SJSA1 (cell line): ENCODE measurements at regions not wholly inside any gene's neighbourhood (a gene's known extent, or its start where the extent isn't known, plus 50 kb on each side); places are given as distances from the start of the nearest gene placed in this dataset.

ENCODE experiments used
- DNase-seq, 2 experiments: peaks; one replicate each; pipeline ENCODE4 v3.0.0-alpha.2; 2015 to 2020; ENCODE audit warnings: low spot score in 2 of 2, low read depth in 1 of 2
- H3K27ac ChIP-seq: fragments of 250-450 bp; sonication (Bioruptor Pico); 2 replicates; pipeline ENCODE4 v1.5.1; 2020; ENCODE audit warnings: mild to moderate bottlenecking, moderate library complexity
- H3K27me3 ChIP-seq: fragments of 250-450 bp; sonication (Bioruptor Pico); replicated peaks from 2 replicates; pipeline ENCODE4 v1.5.1; 2020; ENCODE audit warnings: mild to moderate bottlenecking, moderate library complexity
- H3K36me3 ChIP-seq: fragments of 250-450 bp; sonication (Bioruptor Pico); 2 replicates; pipeline ENCODE4 v1.5.1; 2020; ENCODE audit warnings: mild to moderate bottlenecking
- H3K4me1 ChIP-seq: fragments of 250-450 bp; sonication (Bioruptor Pico); replicated peaks from 2 replicates; pipeline ENCODE4 v1.6.1; 2021; ENCODE audit warnings: mild to moderate bottlenecking
- H3K4me3 ChIP-seq: fragments of 250-450 bp; sonication (Bioruptor Pico); 2 replicates; pipeline ENCODE4 v1.5.1; 2020; ENCODE audit warnings: mild to moderate bottlenecking
- H3K9me3 ChIP-seq: fragments of 250-450 bp; sonication (Bioruptor Pico); replicated peaks from 2 replicates; pipeline ENCODE4 v1.5.1; 2020; ENCODE audit warnings: mild to moderate bottlenecking

GRCh38 chr3:159907828-159908227 is 80.8 kb upstream of the IL12A start:
- no peaks in the 10 kb centered on the region for H3K9me3 ChIP-seq
- H3K4me3 ChIP-seq: no peak overlapping the region
- H3K27me3 ChIP-seq: no peaks in the 10 kb centered on the region
- DNase-seq: no peak
- no peaks in the 10 kb centered on the region for H3K36me3 ChIP-seq
- no peak overlapping the region for H3K27ac ChIP-seq
- peaks cover 11% of the 10 kb centered on the region for H3K4me1 ChIP-seq

GRCh38 chr3:159910991-159911663 is 77.5 kb upstream of the IL12A start:
- DNase-seq: peak in 1 of 2 experiments; percentile 49
- Histone ChIP-seq H3K9me3 (no peaks in the 10 kb centered on the region), H3K4me1 (peaks cover 18% of the 10 kb centered on the region), H3K36me3 (no peaks in the 10 kb centered on the region), H3K27me3 (no peaks in the 10 kb centered on the region), H3K27ac (peak overlapping the region; percentile 51), H3K4me3 (peak overlapping the region; percentile 26)

- Histone ChIP-seq H3K27ac (peak overlapping the region; percentile 51), H3K36me3 (no peaks in the 10 kb centered on the region), H3K4me1 (peaks cover 18% of the 10 kb centered on the region), H3K9me3 (no peaks in the 10 kb centered on the region), H3K27me3 (no peaks in the 10 kb centered on the region), H3K4me3 (peak overlapping the region; percentile 26)
- DNase-seq: peak in 1 of 2 experiments; percentile 10
Observed at GRCh38 chr3:159911664-159912037, 77.0 kb upstream of the IL12A start.

- Histone ChIP-seq H3K27me3 (no peaks in the 10 kb centered on the region), H3K27ac (no peak overlapping the region), H3K4me3 (no peak overlapping the region), H3K9me3 (no peaks in the 10 kb centered on the region), H3K4me1 (peaks cover 18% of the 10 kb centered on the region), H3K36me3 (no peaks in the 10 kb centered on the region)
- no peak for DNase-seq
Observed at GRCh38 chr3:159913712-159914414, 74.8 kb upstream of the IL12A start.

DNA sequence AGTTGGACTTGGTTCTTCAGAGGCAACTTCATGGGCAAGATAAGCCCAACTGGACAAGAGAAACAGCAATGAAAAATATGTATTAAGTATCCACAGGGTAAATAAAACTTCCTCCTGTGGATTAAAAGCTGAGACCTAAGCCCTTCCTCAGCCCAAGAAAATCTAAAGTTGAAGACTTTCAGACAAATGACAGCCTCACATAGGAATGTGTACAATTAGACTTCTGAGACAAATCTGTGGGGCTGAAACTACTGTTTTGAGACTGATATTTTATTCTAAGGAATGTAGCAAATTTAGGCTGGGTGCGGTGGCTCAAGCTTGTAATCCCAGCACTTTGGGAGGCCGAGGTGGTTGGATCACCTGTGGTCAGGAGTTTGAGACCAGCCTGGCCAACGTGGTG is 74.2 kb upstream of the IL12A start:
- Histone ChIP-seq H3K4me3 (no peak overlapping the region), H3K27me3 (no peaks in the 10 kb centered on the region), H3K36me3 (no peaks in the 10 kb centered on the region), H3K27ac (no peak overlapping the region), H3K9me3 (no peaks in the 10 kb centered on the region), H3K4me1 (peaks cover 18% of the 10 kb centered on the region)
- DNase-seq: no peak

- no peak for DNase-seq
- H3K4me1 ChIP-seq: peaks cover 13% of the 10 kb centered on the region
- H3K36me3 ChIP-seq: no peaks in the 10 kb centered on the region
- H3K27ac ChIP-seq: no peak overlapping the region
- H3K27me3 ChIP-seq: no peaks in the 10 kb centered on the region
- H3K4me3 ChIP-seq: no peak overlapping the region
- H3K9me3 ChIP-seq: no peaks in the 10 kb centered on the region
Observed at GRCh38 chr3:159916052-159916451, 72.6 kb upstream of the IL12A start.

DNA sequence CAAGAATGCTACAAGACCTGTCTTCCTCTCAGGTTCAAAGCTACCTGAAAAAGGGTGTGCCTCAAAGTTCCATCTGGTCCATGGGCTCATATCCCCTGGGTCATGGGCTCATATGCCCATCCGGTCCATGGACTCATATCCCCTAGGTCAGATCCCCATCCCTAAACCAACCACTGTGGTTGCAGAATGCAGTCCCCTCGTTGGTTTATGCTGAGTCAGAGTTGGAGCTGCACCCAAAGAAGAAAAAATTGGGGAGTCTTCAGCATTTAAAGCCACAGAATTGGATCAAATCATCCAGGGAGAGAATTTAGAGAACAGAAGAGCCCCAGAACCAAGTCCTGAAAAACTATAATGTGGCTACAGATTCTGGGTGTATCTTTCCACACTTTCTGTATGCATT is 71.5 kb upstream of the IL12A start:
- Histone ChIP-seq H3K4me1 (peaks cover 7% of the 10 kb centered on the region), H3K27me3 (no peaks in the 10 kb centered on the region), H3K4me3 (no peak overlapping the region), H3K9me3 (no peaks in the 10 kb centered on the region), H3K27ac (no peak overlapping the region), H3K36me3 (no peaks in the 10 kb centered on the region)
- DNase-seq: no peak

DNA sequence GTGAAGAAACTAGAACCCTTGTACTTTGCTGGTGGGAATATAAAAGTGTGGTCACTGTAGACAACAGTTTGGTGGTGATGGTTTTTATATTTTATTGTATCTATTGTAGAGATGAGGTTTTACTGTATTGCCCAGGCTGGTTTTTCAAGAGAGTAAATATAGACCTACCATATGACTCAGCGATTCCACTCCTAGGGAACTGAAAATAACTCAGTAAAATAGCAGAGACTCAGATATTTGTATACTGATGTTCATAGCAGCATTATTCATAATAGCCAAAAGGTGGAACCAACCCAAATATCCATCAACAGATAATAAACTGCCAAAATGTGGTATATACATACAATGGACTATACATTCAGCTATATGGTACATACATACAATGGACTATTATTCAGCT is 68.8 kb upstream of the IL12A start:
- H3K27ac ChIP-seq: no peak overlapping the region
- peak in 1 of 2 experiments; percentile 15 for DNase-seq

GRCh38 chr3:159922193-159922840 is 66.3 kb upstream of the IL12A start:
- Histone ChIP-seq H3K27me3 (no peaks in the 10 kb centered on the region), H3K4me1 (peaks cover 6% of the 10 kb centered on the region), H3K4me3 (no peak overlapping the region), H3K36me3 (no peaks in the 10 kb centered on the region), H3K9me3 (no peaks in the 10 kb centered on the region), H3K27ac (no peak overlapping the region)
- no peak for DNase-seq

More for the DNA sequence above, 68.8 kb upstream of the IL12A start:
- H3K4me3 ChIP-seq: no peak overlapping the region
- H3K4me1 ChIP-seq: no peaks in the 10 kb centered on the region
- no peaks in the 10 kb centered on the region for H3K27me3 ChIP-seq
- no peaks in the 10 kb centered on the region for H3K36me3 ChIP-seq
- H3K9me3 ChIP-seq: no peaks in the 10 kb centered on the region

DNA sequence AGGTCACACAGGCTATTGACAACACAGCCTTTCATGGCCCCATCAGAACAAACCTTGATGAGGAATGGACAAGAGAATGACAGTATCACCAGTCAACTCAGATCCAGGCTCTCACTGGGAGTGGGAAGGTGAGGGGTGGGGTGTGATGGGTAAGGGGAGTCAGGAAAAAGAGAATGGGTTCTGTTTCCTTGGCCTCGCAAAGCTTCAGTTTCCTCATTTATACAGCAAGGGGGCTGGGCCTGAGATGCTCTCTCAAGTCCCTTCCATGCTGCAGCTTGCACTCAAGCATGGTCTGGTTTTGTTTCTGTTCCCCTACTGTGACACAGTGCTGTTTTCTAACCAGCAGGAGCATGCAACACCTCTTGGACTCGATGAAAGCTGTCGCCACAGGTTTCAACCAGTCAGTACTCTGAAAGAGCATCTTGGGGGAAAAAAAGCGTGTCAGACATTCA is 65.7 kb upstream of the IL12A start:
- Histone ChIP-seq H3K4me1 (peaks cover 11% of the 10 kb centered on the region), H3K4me3 (no peak overlapping the region), H3K9me3 (no peaks in the 10 kb centered on the region), H3K27me3 (no peaks in the 10 kb centered on the region), H3K36me3 (no peaks in the 10 kb centered on the region), H3K27ac (no peak overlapping the region)
- no peak for DNase-seq

GRCh38 chr3:159923336-159923735 is 65.3 kb upstream of the IL12A start:
- Histone ChIP-seq H3K27me3 (no peaks in the 10 kb centered on the region), H3K4me1 (peaks cover 16% of the 10 kb centered on the region), H3K4me3 (no peak overlapping the region), H3K27ac (no peak overlapping the region), H3K36me3 (no peaks in the 10 kb centered on the region), H3K9me3 (no peaks in the 10 kb centered on the region)
- no peak for DNase-seq

GRCh38 chr3:159923956-159924355 is 64.7 kb upstream of the IL12A start:
- no peaks in the 10 kb centered on the region for H3K27me3 ChIP-seq
- no peaks in the 10 kb centered on the region for H3K9me3 ChIP-seq
- H3K4me3 ChIP-seq: no peak overlapping the region
- peaks cover 22% of the 10 kb centered on the region for H3K4me1 ChIP-seq
- H3K27ac ChIP-seq: no peak overlapping the region
- no peak for DNase-seq
- no peaks in the 10 kb centered on the region for H3K36me3 ChIP-seq

GRCh38 chr3:159924411-159924810 is 64.2 kb upstream of the IL12A start:
- Histone ChIP-seq H3K27ac (no peak overlapping the region), H3K27me3 (no peaks in the 10 kb centered on the region), H3K4me3 (no peak overlapping the region), H3K36me3 (no peaks in the 10 kb centered on the region), H3K9me3 (no peaks in the 10 kb centered on the region), H3K4me1 (peaks cover 27% of the 10 kb centered on the region)
- no peak for DNase-seq

- no peaks in the 10 kb centered on the region for H3K9me3 ChIP-seq
- no peaks in the 10 kb centered on the region for H3K27me3 ChIP-seq
- DNase-seq: no peak
Observed at GRCh38 chr3:159925248-159925647, 63.4 kb upstream of the IL12A start.

More at GRCh38 chr3:159925248-159925647, 63.4 kb upstream of the IL12A start:
- Histone ChIP-seq H3K36me3 (no peaks in the 10 kb centered on the region), H3K27ac (no peak overlapping the region), H3K4me1 (peaks cover 35% of the 10 kb centered on the region), H3K4me3 (no peak overlapping the region)
